ENCODE measurements at regions not wholly inside any gene's neighbourhood (a gene's known extent, or its start where the extent isn't known, plus 50 kb on each side); places are given as distances from the start of the nearest gene placed in this dataset.

DNA sequence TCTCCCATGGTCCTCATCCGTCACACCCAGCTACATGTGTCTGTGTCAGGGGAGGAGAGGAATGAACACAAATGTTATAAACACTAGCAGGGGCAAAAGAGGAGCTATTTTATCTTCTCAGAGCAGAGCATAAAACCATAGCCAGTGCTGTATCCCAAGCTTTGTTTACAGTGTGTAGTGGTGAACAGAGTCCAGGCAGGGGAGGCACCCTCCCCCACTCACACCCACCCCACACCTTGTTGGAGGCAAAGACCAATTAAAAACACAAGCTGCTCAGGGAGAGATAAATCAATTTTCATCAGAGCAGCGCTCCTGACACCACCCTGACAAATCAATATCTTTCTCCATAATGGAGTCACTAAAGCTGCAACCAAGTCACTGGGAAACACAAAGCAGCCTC lies 132.6 kb upstream of the CCL2 start:
- intact Hi-C loops (cut with DNase I, micrococcal nuclease) = no loop called here
- ATAC-seq (no peak), DNase-seq (no peak)
- H3K4me3 ChIP-seq = no peak overlapping the region
- TF ChIP-seq, protein P1, sequence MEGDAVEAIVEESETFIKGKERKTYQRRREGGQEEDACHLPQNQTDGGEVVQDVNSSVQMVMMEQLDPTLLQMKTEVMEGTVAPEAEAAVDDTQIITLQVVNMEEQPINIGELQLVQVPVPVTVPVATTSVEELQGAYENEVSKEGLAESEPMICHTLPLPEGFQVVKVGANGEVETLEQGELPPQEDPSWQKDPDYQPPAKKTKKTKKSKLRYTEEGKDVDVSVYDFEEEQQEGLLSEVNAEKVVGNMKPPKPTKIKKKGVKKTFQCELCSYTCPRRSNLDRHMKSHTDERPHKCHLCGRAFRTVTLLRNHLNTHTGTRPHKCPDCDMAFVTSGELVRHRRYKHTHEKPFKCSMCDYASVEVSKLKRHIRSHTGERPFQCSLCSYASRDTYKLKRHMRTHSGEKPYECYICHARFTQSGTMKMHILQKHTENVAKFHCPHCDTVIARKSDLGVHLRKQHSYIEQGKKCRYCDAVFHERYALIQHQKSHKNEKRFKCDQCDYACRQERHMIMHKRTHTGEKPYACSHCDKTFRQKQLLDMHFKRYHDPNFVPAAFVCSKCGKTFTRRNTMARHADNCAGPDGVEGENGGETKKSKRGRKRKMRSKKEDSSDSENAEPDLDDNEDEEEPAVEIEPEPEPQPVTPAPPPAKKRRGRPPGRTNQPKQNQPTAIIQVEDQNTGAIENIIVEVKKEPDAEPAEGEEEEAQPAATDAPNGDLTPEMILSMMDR (IDR thresholded peaks at IDR 0.05) = no peak
- H3K4me1 ChIP-seq (ENCODE audit: low read depth) = no peaks in the 10 kb centered on the region
- no peaks in the 10 kb centered on the region for H3K36me3 ChIP-seq (ENCODE audit: low read depth)
- no peaks in the 10 kb centered on the region for H3K9me3 ChIP-seq

DNA sequence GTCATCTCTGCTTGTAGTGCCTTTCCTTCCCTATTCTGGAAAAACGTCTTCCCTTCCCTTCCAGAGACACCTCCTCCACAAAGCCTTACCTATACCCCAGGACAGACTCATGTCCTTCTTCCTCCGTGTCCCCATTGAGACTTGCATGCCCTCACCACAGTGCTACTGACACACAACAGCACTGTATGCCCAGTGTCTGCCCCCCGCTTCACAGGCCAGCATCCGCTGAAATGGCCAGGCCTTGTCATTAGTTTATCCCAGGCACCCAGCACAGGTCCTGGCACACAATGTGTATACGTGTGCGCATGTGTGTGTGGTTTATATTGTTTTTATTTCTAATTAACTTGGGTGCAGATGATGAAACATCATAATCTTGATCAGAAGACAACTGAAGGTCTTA lies 130.1 kb upstream of the CCL2 start:
- Histone ChIP-seq H3K4me3 (no peak overlapping the region), H3K36me3 (ENCODE audit: low read depth) (no peaks in the 10 kb centered on the region), H3K4me1 (ENCODE audit: low read depth) (no peaks in the 10 kb centered on the region), H3K9me3 (no peaks in the 10 kb centered on the region)
- intact Hi-C loops (cut with DNase I, micrococcal nuclease) = no loop called here
- ATAC-seq = no peak
- no peak for DNase-seq
- TF ChIP-seq, protein P1 (IDR thresholded peaks at IDR 0.05) = no peak

DNA sequence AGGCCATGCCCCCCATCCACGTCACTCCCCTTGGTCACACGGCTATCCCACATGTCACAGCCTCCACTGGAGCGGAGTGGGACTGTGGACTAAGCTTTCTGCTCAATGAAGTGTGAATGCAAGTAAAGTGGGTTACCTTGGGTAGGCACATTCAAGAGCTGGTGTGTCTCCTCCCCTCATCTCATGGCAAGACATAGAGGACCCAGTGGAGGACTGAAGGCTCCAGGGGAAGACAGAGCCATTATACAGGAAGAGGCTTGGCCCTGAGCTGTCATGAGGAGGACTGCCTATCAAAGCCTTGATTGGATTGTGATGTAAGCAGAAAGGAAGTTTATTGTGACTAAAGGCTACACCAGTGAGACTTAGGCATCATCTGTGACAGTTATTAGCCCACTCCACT lies 129.2 kb upstream of the CCL2 start:
- Histone ChIP-seq H3K36me3 (ENCODE audit: low read depth) (no peaks in the 10 kb centered on the region), H3K4me1 (ENCODE audit: low read depth) (no peaks in the 10 kb centered on the region), H3K9me3 (no peaks in the 10 kb centered on the region), H3K4me3 (no peak overlapping the region)
- TF ChIP-seq, protein P1 (IDR thresholded peaks at IDR 0.05) = no peak
- ATAC-seq (no peak), DNase-seq (no peak)
- intact Hi-C loops (cut with DNase I, micrococcal nuclease) = no loop called here

DNA sequence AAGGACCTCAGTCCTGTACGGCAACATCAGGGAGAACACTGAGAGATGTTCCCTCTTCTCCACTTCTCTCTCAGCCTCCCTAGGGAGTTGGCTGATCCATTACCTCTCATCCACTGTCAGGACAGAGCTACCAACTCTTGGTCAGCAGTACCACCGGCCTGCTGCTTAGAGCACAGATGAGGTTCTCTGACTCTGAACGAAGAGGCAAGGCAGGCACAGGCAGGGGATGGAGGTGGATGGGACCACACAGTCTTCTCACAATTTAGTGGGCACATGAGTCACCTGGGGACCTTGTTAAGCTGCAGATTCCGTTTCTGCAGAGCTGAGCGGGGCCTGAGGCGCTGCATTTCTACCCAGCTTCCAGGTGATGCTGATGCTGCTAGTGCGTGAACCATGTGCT lies 128.6 kb upstream of the CCL2 start:
- H3K36me3 ChIP-seq (ENCODE audit: low read depth) = no peaks in the 10 kb centered on the region
- ATAC-seq (no peak), DNase-seq (no peak)
- no peak overlapping the region for H3K4me3 ChIP-seq
- no peaks in the 10 kb centered on the region for H3K9me3 ChIP-seq
- TF ChIP-seq, protein P1 (IDR thresholded peaks at IDR 0.05) = no peak
- H3K4me1 ChIP-seq (ENCODE audit: low read depth) = no peaks in the 10 kb centered on the region
- intact Hi-C loops (cut with DNase I, micrococcal nuclease) = no loop called here

DNA sequence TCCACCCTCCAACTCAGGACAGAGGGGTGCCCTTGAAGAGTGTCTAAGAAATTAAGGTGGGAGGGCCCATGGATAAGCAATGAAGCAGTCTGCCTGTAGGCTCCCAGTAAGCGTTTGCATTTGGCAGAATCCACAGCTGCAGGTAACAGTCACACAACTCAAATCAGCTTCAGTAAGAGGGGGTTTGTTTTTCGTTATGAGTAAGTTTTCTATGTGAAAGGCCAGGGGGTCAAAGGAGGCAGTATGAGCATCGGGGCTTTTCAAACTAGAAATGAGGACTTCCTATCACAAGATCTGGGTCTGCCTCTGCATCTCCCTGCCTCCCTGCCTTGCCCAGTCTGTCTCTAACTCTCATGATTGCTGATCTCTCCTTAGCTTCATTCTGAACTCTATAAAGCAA lies 128.1 kb upstream of the CCL2 start:
- ATAC-seq (no peak), DNase-seq (no peak)
- Histone ChIP-seq H3K4me1 (ENCODE audit: low read depth) (no peaks in the 10 kb centered on the region), H3K4me3 (no peak overlapping the region), H3K9me3 (no peaks in the 10 kb centered on the region), H3K36me3 (ENCODE audit: low read depth) (no peaks in the 10 kb centered on the region)
- TF ChIP-seq, protein P1 (IDR thresholded peaks at IDR 0.05) = no peak
- intact Hi-C loops (cut with DNase I, micrococcal nuclease) = no loop called here

DNA sequence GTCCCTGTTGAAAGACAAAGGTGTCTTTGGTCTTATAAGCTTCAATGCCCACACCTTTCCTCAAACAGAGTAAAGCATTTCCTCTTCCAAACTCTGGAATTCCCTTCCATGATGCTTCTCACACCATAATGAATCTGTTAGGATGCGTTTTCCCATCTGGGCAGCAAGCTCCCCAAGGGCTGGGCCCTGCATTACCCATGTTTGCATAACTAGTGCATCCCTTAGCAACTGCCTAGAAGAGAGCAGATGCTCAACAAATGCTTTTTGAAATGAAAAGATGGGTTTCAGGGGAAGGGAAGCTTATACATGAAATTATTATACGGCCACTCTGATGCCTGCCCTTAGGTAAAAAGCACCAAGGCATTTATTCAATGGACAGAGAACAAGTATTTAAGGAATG lies 124.5 kb upstream of the CCL2 start:
- Histone ChIP-seq H3K36me3 (ENCODE audit: low read depth) (no peaks in the 10 kb centered on the region), H3K4me1 (ENCODE audit: low read depth) (no peaks in the 10 kb centered on the region), H3K4me3 (no peak overlapping the region), H3K9me3 (no peaks in the 10 kb centered on the region)
- TF ChIP-seq, protein P1 (IDR thresholded peaks at IDR 0.05) = no peak
- intact Hi-C loops (cut with DNase I, micrococcal nuclease) = no loop called here
- ATAC-seq (no peak), DNase-seq (no peak)
